Nephron (organoid): ENCODE measurements at regions not wholly inside any gene's neighbourhood (a gene's known extent, or its start where the extent isn't known, plus 50 kb on each side); places are given as distances from the start of the nearest gene placed in this dataset.

Experiments
- H3K27ac Mint-ChIP-seq, 3 experiments: 2 replicates each; pipeline ENCODE4 v1.8.0; 2020; ENCODE audit warnings: mixed read lengths in 3 of 3, mild to moderate bottlenecking in 2 of 3, moderate library complexity in 1 of 3
- H3K27me3 Mint-ChIP-seq: 2 replicates; pipeline ENCODE4 v1.8.0; 2021; ENCODE audit warnings: low read depth, mild to moderate bottlenecking, moderate library complexity, mixed read lengths
- H3K36me3 Mint-ChIP-seq: 2 replicates; pipeline ENCODE4 v1.8.0; 2020; ENCODE audit warnings: low read depth, mixed read lengths
- H3K4me1 Mint-ChIP-seq: 2 replicates; pipeline ENCODE4 v1.8.0; 2020; ENCODE audit warnings: mixed read lengths
- H3K4me3 Mint-ChIP-seq, 3 experiments: 2 replicates each; pipeline ENCODE4 v1.8.0; 2020; ENCODE audit warnings: mild to moderate bottlenecking in 3 of 3, mixed read lengths in 3 of 3, moderate library complexity in 2 of 3
- H3K9me3 Mint-ChIP-seq: 2 replicates; pipeline ENCODE4 v1.8.0; 2020; ENCODE audit warnings: mixed read lengths
- TF ChIP-seq, protein P1 (sequence below), 3 experiments: fragments of 200-600 bp; sonication (generic); IDR thresholded peaks; one replicate each; pipeline ENCODE4 v1.5.0; 2021; ENCODE audit warnings: antibody characterized with exemption in 3 of 3; ENCODE audit not compliant: unreplicated experiment in 3 of 3

DNA sequence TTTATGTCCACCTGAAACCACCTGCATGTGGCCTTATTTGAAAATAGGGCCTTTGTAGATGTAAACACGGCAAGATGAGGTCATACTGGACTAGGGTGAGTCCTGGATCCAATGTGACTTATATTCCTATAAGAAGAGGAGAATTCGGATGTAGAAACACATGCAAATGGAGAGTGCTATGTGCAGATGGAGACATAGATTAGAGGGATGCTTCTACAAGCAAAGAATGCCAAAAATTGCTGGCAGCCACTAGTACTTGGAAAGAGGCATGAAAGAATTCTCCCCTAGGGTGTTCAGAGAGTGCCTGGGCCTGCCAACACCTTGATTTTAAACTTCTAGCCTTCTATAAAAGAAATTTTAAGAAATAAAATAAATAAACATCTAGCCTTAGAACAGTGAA lies 226.1 kb downstream of the RFC3 start:
- no peak overlapping the region for H3K4me3 Mint-ChIP-seq
- no peaks in the 10 kb centered on the region for H3K4me1 Mint-ChIP-seq
- H3K27ac Mint-ChIP-seq, result no peak overlapping the region
- H3K27me3 Mint-ChIP-seq, result no peaks in the 10 kb centered on the region
- H3K9me3 Mint-ChIP-seq, result no peaks in the 10 kb centered on the region
- TF ChIP-seq, protein P1, sequence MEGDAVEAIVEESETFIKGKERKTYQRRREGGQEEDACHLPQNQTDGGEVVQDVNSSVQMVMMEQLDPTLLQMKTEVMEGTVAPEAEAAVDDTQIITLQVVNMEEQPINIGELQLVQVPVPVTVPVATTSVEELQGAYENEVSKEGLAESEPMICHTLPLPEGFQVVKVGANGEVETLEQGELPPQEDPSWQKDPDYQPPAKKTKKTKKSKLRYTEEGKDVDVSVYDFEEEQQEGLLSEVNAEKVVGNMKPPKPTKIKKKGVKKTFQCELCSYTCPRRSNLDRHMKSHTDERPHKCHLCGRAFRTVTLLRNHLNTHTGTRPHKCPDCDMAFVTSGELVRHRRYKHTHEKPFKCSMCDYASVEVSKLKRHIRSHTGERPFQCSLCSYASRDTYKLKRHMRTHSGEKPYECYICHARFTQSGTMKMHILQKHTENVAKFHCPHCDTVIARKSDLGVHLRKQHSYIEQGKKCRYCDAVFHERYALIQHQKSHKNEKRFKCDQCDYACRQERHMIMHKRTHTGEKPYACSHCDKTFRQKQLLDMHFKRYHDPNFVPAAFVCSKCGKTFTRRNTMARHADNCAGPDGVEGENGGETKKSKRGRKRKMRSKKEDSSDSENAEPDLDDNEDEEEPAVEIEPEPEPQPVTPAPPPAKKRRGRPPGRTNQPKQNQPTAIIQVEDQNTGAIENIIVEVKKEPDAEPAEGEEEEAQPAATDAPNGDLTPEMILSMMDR (IDR thresholded peaks at IDR 0.05; ENCODE audit: unreplicated experiment in 3 of 3), result no peak
- no peaks in the 10 kb centered on the region for H3K36me3 Mint-ChIP-seq

DNA sequence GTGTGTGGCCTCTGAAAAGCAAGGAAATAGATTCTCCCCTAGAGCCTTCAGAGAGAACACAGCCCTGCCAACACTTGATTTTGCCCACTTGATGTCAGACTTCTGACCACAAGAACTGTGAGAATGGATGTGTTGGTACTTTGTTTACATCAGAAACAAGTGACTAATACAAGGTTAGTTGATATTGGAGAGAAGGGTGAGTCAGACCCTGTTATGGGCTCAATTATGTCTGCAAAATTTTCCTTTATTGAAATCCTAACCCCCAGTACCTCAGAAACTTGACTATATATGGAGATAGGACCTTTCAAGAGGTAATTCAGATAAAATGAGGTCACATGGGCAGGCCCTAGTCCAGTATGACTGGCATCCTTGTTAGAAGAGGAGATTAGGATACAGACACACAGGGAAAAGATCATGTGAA lies 226.7 kb downstream of the RFC3 start:
- H3K27ac Mint-ChIP-seq, result no peak overlapping the region
- H3K4me1 Mint-ChIP-seq, result no peaks in the 10 kb centered on the region
- no peaks in the 10 kb centered on the region for H3K36me3 Mint-ChIP-seq
- H3K27me3 Mint-ChIP-seq, result no peaks in the 10 kb centered on the region
- no peaks in the 10 kb centered on the region for H3K9me3 Mint-ChIP-seq
- TF ChIP-seq, protein P1 (IDR thresholded peaks at IDR 0.05; ENCODE audit: unreplicated experiment in 3 of 3), result no peak
- H3K4me3 Mint-ChIP-seq, result no peak overlapping the region

DNA sequence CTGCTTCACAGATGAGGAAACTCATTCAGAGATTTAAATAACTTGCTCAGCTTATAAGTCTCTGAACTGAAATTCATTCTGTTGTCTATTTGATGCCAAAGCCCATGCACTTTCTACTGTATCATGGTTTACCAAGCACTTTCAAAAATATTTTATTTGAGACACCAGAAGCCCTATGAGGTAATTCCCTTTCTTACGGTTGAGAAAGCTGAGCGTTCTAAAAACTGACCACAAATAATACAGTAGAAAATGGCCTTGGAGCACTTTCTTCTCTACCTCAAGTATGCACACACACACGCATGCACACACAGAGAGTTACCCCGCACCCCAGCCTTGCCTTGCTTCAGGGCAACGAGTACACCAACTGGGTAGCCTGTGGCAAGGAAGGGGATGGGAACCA lies 228.5 kb downstream of the RFC3 start:
- TF ChIP-seq, protein P1 (IDR thresholded peaks at IDR 0.05; ENCODE audit: unreplicated experiment in 3 of 3), result no peak
- Mint-ChIP-seq H3K27ac (no peak overlapping the region), H3K4me3 (no peak overlapping the region), H3K27me3 (no peaks in the 10 kb centered on the region), H3K4me1 (no peaks in the 10 kb centered on the region), H3K9me3 (peaks cover 11% of the 10 kb centered on the region), H3K36me3 (no peaks in the 10 kb centered on the region)

DNA sequence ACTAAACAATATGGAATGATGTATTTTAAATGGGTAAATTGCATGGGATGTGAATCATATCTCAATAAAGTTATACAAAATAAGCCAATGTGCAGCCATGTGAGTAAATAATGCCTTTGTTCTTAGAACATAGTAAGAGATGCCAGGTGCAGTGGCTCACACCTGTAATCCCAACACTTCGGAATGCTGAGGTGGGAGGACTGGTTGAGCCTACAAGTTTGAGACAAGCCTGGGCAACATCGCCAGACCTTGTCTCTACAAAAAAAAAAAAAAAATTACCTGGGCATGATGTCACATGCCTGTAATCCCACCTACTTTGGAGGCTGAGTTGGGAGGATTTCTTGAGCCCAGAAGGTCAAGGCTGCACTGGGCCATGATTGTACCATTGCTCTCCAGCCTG lies 230.7 kb downstream of the RFC3 start:
- no peaks in the 10 kb centered on the region for H3K27me3 Mint-ChIP-seq
- H3K4me3 Mint-ChIP-seq, result no peak overlapping the region
- TF ChIP-seq, protein P1 (IDR thresholded peaks at IDR 0.05; ENCODE audit: unreplicated experiment in 3 of 3), result no peak
- no peaks in the 10 kb centered on the region for H3K36me3 Mint-ChIP-seq
- H3K27ac Mint-ChIP-seq, result no peak overlapping the region
- H3K9me3 Mint-ChIP-seq, result peaks cover 27% of the 10 kb centered on the region
- no peaks in the 10 kb centered on the region for H3K4me1 Mint-ChIP-seq

- H3K9me3 Mint-ChIP-seq, result peaks cover 14% of the 10 kb centered on the region
- TF ChIP-seq, protein P1 (IDR thresholded peaks at IDR 0.05; ENCODE audit: unreplicated experiment in 3 of 3), result no peak
- H3K27me3 Mint-ChIP-seq, result no peaks in the 10 kb centered on the region
- no peak overlapping the region for H3K4me3 Mint-ChIP-seq
- no peak overlapping the region for H3K27ac Mint-ChIP-seq
- H3K36me3 Mint-ChIP-seq, result no peaks in the 10 kb centered on the region
- peaks cover 6% of the 10 kb centered on the region for H3K4me1 Mint-ChIP-seq
Observed at GRCh38 chr13:34056733-34057258, 238.8 kb downstream of the RFC3 start.

DNA sequence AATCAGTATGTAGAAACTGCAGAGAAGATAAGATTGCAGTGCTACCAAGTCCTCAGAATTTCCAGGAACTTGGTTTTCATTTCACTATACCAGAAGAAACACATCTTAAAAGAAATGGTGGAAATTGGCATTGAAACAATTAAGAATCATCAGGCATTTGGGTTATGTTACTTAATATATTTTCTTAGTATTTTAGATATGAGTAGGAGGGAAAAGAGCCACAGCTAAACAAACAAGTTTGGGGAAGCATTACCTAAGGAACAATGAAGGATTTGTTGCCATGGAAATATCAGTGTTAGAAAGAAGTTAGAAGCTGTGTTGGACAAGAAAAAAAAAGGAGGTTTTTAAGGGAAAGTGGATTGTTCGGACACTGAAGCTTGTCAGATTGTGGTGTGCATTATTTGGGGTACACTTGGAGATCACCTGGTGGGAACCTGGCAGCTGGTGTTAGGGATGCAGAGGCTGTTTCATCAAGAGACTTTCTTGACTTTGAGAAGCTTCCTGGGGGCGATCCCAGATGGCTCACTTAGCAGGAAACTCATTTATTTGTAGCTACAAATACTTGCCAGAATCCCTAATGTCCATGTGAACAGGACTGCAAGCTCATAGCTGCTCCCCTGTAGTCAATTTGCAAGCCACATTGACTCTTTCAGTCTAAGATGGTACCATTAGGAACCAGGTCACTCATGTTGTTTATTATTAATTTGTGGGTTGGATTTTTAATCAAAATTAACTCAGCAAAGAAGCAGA lies 246.7 kb downstream of the RFC3 start:
- no peak overlapping the region for H3K27ac Mint-ChIP-seq
- H3K4me1 Mint-ChIP-seq, result no peaks in the 10 kb centered on the region
- peaks cover 2% of the 10 kb centered on the region for H3K9me3 Mint-ChIP-seq

More for the DNA sequence above, 246.7 kb downstream of the RFC3 start:
- TF ChIP-seq, protein P1 (IDR thresholded peaks at IDR 0.05; ENCODE audit: unreplicated experiment in 3 of 3), result no peak
- no peak overlapping the region for H3K4me3 Mint-ChIP-seq
- no peaks in the 10 kb centered on the region for H3K27me3 Mint-ChIP-seq
- no peaks in the 10 kb centered on the region for H3K36me3 Mint-ChIP-seq
